ENCODE measurements at regions not wholly inside any gene's neighbourhood (a gene's known extent, or its start where the extent isn't known, plus 50 kb on each side); places are given as distances from the start of the nearest gene placed in this dataset.
"Not testable (repeated sequence)": the region's sequence is repeated elsewhere in the genome, so short reads cannot be mapped to it uniquely, and the experiment has no call there.

DNA sequence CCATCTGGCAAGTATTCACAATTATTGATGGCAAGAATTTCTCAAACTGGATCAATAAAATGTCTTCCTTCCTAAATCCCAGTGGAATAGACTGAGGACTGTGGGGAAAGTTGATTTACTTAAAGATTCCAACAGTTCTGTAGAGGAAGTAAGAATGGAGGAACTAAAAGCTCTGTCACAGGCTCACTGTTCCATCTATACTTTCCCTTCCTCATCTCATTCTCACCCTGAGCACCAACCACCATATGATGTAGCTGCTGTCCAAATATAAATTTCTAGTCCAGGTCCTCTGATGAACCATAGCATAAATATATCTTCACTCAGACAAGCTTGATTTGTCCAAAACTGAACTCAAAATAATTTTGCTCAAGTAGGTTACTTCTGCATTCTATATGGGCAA lies 786.9 kb downstream of the TTLL7 start:
- H3K27ac ChIP-seq; H3K4me1 ChIP-seq; DNase-seq; H3K36me3 ChIP-seq; H3K9me3 ChIP-seq; intact Hi-C loops (cut with DNase I); H3K27me3 ChIP-seq; ATAC-seq; H3K4me3 ChIP-seq: not testable (repeated sequence)

DNA sequence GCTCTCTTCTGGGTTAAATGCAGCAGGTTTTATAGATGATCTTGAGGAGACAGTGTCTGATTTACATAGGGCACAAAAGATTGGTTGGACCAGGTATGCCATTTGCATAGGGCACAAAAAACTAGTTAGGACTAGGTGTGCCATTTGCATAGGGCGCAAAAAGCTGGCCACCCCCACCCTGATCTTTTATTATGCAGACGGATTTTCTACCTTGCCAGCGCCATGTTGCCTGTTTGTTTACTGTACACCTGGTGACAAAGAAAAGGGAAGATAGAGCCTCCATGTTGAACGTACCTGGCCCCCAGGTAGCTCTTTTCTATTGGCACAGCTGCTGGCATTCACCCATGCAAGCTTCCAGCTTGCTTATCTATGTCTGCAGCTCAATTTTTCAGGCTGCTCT lies 790.4 kb downstream of the TTLL7 start:
- intact Hi-C loops (cut with DNase I); H3K4me1 ChIP-seq; H3K4me3 ChIP-seq; DNase-seq; ATAC-seq; H3K9me3 ChIP-seq; H3K36me3 ChIP-seq; H3K27ac ChIP-seq; H3K27me3 ChIP-seq: not testable (repeated sequence)

DNA sequence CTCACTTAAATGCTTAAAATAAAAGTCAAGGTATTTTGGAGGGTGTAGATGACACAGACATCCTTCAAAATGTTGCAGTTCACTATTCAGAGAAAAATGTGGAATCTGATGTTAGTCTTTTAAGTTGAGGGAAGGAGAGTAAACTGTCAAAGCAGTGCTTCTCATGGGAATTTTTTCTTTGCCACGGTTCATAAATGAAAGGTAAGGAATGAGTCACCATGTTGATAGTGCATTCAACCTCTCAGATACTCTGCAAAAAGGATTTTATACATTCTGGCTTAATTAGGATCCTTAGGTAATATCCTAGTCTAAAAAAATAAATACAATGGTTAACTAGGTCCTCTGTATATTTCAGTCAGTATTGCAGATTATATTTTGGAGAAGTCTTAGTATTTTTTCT lies 804.3 kb downstream of the TTLL7 start:
- H3K9me3 ChIP-seq; H3K4me3 ChIP-seq; H3K4me1 ChIP-seq; H3K36me3 ChIP-seq; H3K27ac ChIP-seq; ATAC-seq; H3K27me3 ChIP-seq; intact Hi-C loops (cut with DNase I); DNase-seq: not testable (repeated sequence)

DNA sequence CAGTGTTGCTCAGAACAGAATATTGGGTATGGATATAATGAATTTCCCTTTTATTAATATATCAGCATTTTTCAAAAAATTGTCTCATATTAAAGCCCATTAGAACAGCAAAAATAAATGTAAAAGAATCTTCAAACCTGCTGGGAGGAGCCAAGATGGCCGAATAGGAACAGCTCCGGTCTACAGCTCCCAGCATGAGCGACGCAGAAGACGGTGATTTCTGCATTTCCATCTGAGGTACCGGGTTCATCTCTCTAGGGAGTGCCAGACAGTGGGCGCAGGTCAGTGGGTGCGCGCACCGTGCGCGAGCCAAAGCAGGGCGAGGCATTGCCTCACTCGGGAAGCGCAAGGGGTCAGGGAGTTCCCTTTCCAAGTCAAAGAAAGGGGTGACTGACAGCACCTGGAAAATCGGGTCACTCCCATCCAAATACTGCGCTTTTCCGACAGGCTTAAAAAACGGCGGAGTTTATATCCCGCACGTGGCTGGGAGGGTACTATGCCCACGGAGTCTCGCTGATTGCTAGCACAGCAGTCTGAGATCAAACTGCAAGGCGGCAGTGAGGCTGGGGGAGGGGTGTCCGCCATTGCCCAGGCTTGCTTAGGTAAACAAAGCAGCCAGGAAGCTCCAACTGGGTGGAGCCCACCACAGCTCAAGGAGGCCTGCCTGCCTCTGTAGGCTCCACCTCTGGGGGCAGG lies 816.8 kb downstream of the TTLL7 start:
- H3K9me3 ChIP-seq; DNase-seq; H3K27ac ChIP-seq; ATAC-seq; intact Hi-C loops (cut with DNase I); H3K27me3 ChIP-seq; H3K36me3 ChIP-seq; H3K4me3 ChIP-seq; H3K4me1 ChIP-seq: not testable (repeated sequence)

DNA sequence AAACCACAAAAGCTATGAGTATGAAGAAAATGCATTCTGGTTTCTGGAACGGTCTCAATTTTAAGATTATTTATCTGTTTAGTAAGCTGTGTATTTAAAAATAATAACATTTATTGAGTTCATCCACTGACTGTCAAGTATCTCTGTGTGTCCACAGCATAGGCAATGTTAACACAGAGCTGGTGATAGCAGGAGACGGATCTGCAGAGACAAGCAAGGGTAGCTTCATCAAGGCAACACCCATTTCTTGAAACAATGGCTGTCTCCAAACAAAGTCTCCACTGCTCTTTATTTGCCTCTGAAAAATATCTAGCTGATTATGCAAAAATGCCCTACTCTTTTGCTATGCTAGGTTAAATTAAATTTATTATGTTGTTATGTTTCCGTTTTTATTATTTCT lies 818.3 kb downstream of the TTLL7 start:
- DNase-seq, H3K27ac ChIP-seq: not testable (repeated sequence)

DNA sequence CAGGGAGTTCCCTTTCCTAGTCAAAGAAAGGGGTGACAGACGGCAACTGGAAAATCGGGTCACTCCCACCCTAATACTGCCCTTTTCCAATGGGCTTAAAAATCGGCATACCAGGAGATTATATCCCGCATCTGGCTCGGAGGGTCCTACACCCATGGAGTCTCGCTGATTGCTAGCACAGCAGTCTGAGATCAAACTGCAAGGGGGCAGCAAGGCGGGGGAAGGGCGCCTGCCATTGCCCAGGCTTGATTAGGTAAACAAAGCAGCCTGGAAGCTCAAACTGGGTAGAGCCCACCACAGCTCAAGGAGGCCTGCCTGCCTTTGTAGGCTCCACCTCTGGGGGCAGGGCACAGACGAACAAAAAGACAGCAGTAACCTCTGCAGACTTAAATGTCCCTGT lies 831.3 kb downstream of the TTLL7 start:
- intact Hi-C loops (cut with DNase I); H3K36me3 ChIP-seq; H3K4me3 ChIP-seq; H3K4me1 ChIP-seq; ATAC-seq; H3K9me3 ChIP-seq; H3K27me3 ChIP-seq; H3K27ac ChIP-seq; DNase-seq: not testable (repeated sequence)

More for the DNA sequence above, 818.3 kb downstream of the TTLL7 start:
- H3K36me3 ChIP-seq; intact Hi-C loops (cut with DNase I); H3K4me1 ChIP-seq; ATAC-seq; H3K4me3 ChIP-seq; H3K9me3 ChIP-seq; H3K27me3 ChIP-seq: not testable (repeated sequence)

DNA sequence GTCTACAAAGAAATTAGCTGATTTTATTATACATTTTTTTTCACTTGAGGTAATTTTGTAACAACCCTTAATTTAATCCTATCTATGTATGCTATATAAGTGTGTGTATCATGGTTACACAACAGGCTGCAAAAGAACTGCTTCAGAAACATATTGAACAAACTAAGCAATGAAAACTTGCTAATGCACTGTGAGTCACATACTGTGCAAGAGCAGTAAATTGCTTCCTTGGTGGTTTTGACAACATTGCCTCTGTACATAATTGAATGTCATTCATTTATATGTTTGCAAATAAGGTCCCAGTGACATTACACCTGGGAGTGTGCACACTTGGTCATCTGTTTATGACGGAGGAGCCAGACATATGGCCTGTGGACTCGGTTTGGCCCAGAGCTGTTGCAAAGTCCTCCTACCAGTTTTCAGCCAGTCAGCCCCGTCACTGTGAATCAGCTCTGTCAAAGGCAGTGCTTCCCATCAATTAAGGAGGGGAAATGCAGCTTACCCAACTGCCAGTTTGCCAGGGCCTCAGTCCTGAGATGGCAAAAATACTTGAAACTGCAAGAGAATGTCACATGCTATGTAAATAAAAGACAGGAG lies 835.0 kb downstream of the TTLL7 start:
- H3K27ac ChIP-seq; intact Hi-C loops (cut with DNase I); H3K9me3 ChIP-seq; H3K27me3 ChIP-seq; H3K4me1 ChIP-seq; H3K36me3 ChIP-seq; DNase-seq; H3K4me3 ChIP-seq: not testable (repeated sequence)
- ATAC-seq, result peak; percentile 57

DNA sequence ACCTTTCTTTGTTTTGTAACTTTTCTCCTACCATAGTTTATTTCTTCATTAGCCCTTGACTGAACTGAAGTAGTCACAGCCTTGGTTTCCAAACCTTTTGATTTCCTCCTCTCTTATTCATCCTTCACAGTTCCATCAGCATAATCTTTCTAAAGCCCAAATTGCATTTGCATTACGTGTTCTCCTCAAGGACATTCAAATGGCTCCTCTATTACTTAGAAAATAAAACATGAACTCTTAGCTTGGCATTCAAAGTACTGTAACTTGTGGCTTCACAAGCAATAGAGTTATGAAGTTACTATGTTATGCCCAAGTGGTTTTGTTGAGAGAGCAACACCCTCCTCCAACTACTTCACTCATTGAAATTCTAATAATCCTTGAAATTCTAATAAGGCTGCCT lies 840.0 kb downstream of the TTLL7 start:
- H3K4me3 ChIP-seq; DNase-seq; H3K27me3 ChIP-seq; H3K9me3 ChIP-seq; H3K4me1 ChIP-seq; intact Hi-C loops (cut with DNase I); H3K27ac ChIP-seq; H3K36me3 ChIP-seq: not testable (repeated sequence)
- ATAC-seq, result peak; percentile 86

DNA sequence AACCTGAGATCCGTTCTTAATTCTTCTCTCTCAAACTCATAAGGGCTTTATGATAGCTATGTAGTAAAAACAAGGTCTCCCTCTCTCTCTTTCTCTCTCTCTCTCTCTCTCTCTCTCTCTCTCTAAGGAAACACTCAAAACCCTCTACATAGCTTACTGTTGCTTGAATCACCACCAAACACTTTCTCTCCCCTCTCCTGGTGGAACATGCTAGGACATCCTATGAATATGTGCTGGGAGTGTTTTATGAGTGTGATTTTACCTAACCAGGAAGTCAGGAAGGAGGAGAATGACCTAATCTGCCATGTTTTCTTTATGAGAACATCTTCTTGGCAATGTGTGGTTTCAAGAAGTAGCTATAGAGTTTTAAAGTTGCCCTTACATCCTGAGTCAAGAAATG lies 844.6 kb downstream of the TTLL7 start:
- ATAC-seq, result peak; percentile 8
- DNase-seq; H3K27ac ChIP-seq; H3K9me3 ChIP-seq; H3K27me3 ChIP-seq; intact Hi-C loops (cut with DNase I); H3K4me1 ChIP-seq; H3K36me3 ChIP-seq; H3K4me3 ChIP-seq: not testable (repeated sequence)

DNA sequence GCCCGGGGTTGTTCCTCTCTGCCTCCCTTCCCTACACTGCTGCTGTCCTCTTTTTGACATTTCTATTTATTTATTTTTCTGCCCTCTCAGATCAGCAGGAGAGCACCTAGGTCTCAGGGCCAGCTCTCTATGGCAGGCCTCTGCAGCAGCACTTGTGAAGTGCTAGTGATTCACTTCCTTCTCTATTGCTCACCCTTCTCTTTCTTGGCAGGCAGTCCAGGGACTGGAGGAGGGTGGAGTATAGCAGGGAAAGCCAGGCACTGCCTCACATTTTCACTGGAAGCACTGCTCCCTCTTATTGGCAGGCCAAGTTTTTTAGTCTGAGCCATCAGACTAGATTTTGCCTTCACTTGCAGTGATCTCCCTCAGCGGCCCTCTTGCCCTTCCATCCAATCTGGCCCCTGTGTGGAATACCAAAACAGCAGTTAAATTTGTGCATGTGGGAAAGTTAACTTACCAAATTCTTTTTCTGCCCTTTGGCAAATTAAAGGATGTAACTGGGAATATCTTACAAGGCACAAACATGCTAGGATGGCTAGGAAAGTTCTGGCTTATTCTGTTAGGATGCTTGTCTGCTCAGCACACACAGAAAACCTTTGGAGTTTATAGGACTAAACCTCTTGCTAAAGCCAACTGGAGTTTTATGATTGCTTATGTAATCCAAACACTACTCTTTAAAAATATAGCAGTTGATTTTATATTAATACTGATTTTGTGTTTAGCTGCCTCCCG lies 847.6 kb downstream of the TTLL7 start:
- DNase-seq (peak; percentile 8 to 80 (median 36)), ATAC-seq (peak; percentile 98)
- H3K4me3 ChIP-seq; H3K27ac ChIP-seq; H3K27me3 ChIP-seq; H3K9me3 ChIP-seq; H3K4me1 ChIP-seq; intact Hi-C loops (cut with DNase I); H3K36me3 ChIP-seq: not testable (repeated sequence)

DNA sequence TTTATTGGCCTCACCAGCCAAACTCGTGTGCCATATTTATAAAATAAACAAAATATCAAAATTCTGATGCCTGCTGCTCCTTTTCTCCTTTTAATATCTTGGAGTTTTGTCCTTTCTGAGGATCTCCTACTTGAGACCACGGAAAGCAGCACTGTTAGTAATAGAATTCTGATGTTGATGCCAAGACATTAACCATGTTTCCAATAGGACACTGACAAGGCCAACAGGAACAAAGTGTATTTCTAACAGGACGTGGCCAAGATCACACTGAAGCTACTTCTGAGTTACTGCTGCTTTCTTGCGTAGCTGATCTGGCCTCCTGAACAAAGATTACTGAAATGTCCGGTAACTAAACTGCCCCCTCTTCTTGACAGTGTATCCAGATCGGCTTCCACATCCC lies 848.5 kb downstream of the TTLL7 start:
- H3K27ac ChIP-seq; H3K27me3 ChIP-seq; H3K36me3 ChIP-seq; ATAC-seq; H3K9me3 ChIP-seq; H3K4me3 ChIP-seq; H3K4me1 ChIP-seq; DNase-seq; intact Hi-C loops (cut with DNase I): not testable (repeated sequence)

DNA sequence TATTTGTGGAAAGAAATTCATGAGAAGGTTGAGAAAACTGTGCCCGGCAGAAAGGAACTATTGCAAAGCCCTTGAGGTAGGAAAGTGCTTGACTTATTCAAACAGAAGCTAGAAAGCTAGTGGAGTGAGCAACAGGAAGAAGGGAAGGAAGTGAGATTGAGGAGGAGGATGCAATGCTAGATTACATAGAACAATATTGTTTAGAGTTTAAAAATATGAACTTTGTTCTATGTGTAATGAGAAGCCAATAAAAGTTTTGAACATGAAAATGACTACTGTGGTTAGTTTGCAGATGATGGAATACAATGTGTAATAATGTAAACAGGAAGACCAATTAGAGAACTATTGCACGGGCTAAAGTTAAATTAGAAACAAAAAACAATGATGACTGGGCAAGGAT lies 853.1 kb downstream of the TTLL7 start:
- H3K9me3 ChIP-seq; H3K27ac ChIP-seq; H3K4me3 ChIP-seq; H3K4me1 ChIP-seq; H3K27me3 ChIP-seq; DNase-seq; intact Hi-C loops (cut with DNase I); H3K36me3 ChIP-seq: not testable (repeated sequence)
- ATAC-seq, result peak; percentile 75

DNA sequence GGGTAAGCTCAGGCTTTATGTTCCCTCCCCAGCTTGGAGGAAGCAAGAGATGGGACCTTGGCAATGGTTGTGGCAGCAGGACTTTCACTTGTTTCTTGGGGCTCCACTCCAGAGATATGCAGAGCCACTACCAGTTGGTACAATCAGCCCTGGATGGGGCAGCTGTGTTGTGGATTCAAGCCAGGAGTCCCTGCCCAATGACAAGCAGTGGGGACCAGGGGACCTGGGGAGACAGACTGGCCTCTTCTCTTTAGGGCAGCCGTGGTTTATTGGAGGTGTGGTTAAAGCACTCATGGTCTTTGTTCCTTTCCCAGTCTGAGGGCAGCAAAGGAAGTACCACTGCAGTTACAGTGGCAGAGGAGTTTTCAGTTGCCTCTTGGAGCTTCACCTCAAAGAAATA lies 856.1 kb downstream of the TTLL7 start:
- H3K36me3 ChIP-seq; H3K27ac ChIP-seq; H3K4me3 ChIP-seq; intact Hi-C loops (cut with DNase I); H3K9me3 ChIP-seq; ATAC-seq; H3K27me3 ChIP-seq; H3K4me1 ChIP-seq: not testable (repeated sequence)
- DNase-seq, result peak in 1 of 4 donors; percentile 10

All from left lung (tissue), 4 donors.